ENCODE measurements at regions not wholly inside any gene's neighbourhood (a gene's known extent, or its start where the extent isn't known, plus 50 kb on each side); places are given as distances from the start of the nearest gene placed in this dataset.

GRCh38 chr20:39390186-39390585, 428.0 kb downstream of the DHX35 start:
- TF ChIP-seq EZH2phosphoT487 (IDR thresholded peaks at IDR 0.05; ENCODE audit: borderline replicate concordance) (no peak), CTCF (conservative IDR thresholded peaks at IDR 0.05; ENCODE audit: low read length) (no peak)
- Histone ChIP-seq H3K36me3 (ENCODE audit: insufficient read depth, low read length) (no peaks in the 10 kb centered on the region), H2AFZ (ENCODE audit: low read length) (no peak overlapping the region), H3K79me2 (ENCODE audit: insufficient read depth, low read length) (no peaks in the 10 kb centered on the region), H3F3A (ENCODE audit: low read depth) (no peaks in the 10 kb centered on the region), H3K27me3 (ENCODE audit: insufficient read depth, low read length, poor library complexity, severe bottlenecking) (no peaks in the 10 kb centered on the region), H3K4me1 (ENCODE audit: insufficient read depth, low read length, poor library complexity, severe bottlenecking) (no peaks in the 10 kb centered on the region), H3K9me2 (replicated peaks; ENCODE audit: low read depth, low read length) (no peaks in the 10 kb centered on the region), H3K9me3 (ENCODE audit: insufficient read depth, low read depth, low read length) (no peaks in the 10 kb centered on the region), H3K4me2 (ENCODE audit: low read depth, low read length, poor library complexity, severe bottlenecking) (no peak overlapping the region), H3K4me3 (ENCODE audit: low read length, poor library complexity, severe bottlenecking) (no peak overlapping the region), H4K20me1 (ENCODE audit: insufficient read depth, low read length, poor library complexity, severe bottlenecking) (no peaks in the 10 kb centered on the region), H3K9ac (ENCODE audit: low read depth, low read length, poor library complexity, severe bottlenecking) (no peak overlapping the region)

GRCh38 chr20:39381595-39381994, 419.5 kb downstream of the DHX35 start:
- Histone ChIP-seq H3K4me2 (ENCODE audit: low read depth, low read length, poor library complexity, severe bottlenecking) (no peak overlapping the region), H3K27me3 (ENCODE audit: insufficient read depth, low read length, poor library complexity, severe bottlenecking) (no peaks in the 10 kb centered on the region), H4K20me1 (ENCODE audit: insufficient read depth, low read length, poor library complexity, severe bottlenecking) (no peaks in the 10 kb centered on the region), H3K9me2 (replicated peaks; ENCODE audit: low read depth, low read length) (no peaks in the 10 kb centered on the region), H2AFZ (ENCODE audit: low read length) (no peak overlapping the region), H3K9me3 (ENCODE audit: insufficient read depth, low read depth, low read length) (no peaks in the 10 kb centered on the region), H3K4me1 (ENCODE audit: insufficient read depth, low read length, poor library complexity, severe bottlenecking) (no peaks in the 10 kb centered on the region), H3K9ac (ENCODE audit: low read depth, low read length, poor library complexity, severe bottlenecking) (no peak overlapping the region), H3K4me3 (ENCODE audit: low read length, poor library complexity, severe bottlenecking) (no peak overlapping the region), H3F3A (ENCODE audit: low read depth) (no peaks in the 10 kb centered on the region), H3K36me3 (ENCODE audit: insufficient read depth, low read length) (no peaks in the 10 kb centered on the region), H3K79me2 (ENCODE audit: insufficient read depth, low read length) (no peaks in the 10 kb centered on the region)
- no peak for TF ChIP-seq EZH2phosphoT487 (IDR thresholded peaks at IDR 0.05; ENCODE audit: borderline replicate concordance)
- no peak for TF ChIP-seq CTCF (conservative IDR thresholded peaks at IDR 0.05; ENCODE audit: low read length)

GRCh38 chr20:39378776-39379175, 416.6 kb downstream of the DHX35 start:
- no peak overlapping the region for H2AFZ ChIP-seq (ENCODE audit: low read length)
- H3K9ac ChIP-seq (ENCODE audit: low read depth, low read length, poor library complexity, severe bottlenecking), result no peak overlapping the region
- H3K9me3 ChIP-seq (ENCODE audit: insufficient read depth, low read depth, low read length), result no peaks in the 10 kb centered on the region
- H3K4me2 ChIP-seq (ENCODE audit: low read depth, low read length, poor library complexity, severe bottlenecking), result no peak overlapping the region
- H3K27me3 ChIP-seq (ENCODE audit: insufficient read depth, low read length, poor library complexity, severe bottlenecking), result no peaks in the 10 kb centered on the region
- H3F3A ChIP-seq (ENCODE audit: low read depth), result no peaks in the 10 kb centered on the region
- no peaks in the 10 kb centered on the region for H3K79me2 ChIP-seq (ENCODE audit: insufficient read depth, low read length)
- H3K9me2 ChIP-seq (replicated peaks; ENCODE audit: low read depth, low read length), result no peaks in the 10 kb centered on the region
- TF ChIP-seq EZH2phosphoT487 (IDR thresholded peaks at IDR 0.05; ENCODE audit: borderline replicate concordance), result no peak
- no peak overlapping the region for H3K4me3 ChIP-seq (ENCODE audit: low read length, poor library complexity, severe bottlenecking)
- H4K20me1 ChIP-seq (ENCODE audit: insufficient read depth, low read length, poor library complexity, severe bottlenecking), result no peaks in the 10 kb centered on the region
- no peaks in the 10 kb centered on the region for H3K4me1 ChIP-seq (ENCODE audit: insufficient read depth, low read length, poor library complexity, severe bottlenecking)
- no peaks in the 10 kb centered on the region for H3K36me3 ChIP-seq (ENCODE audit: insufficient read depth, low read length)

GRCh38 chr20:39376788-39377187, 414.6 kb downstream of the DHX35 start:
- TF ChIP-seq CTCF (conservative IDR thresholded peaks at IDR 0.05; ENCODE audit: low read length) (no peak), EZH2phosphoT487 (IDR thresholded peaks at IDR 0.05; ENCODE audit: borderline replicate concordance) (no peak)
- Histone ChIP-seq H3K4me3 (ENCODE audit: low read length, poor library complexity, severe bottlenecking) (no peak overlapping the region), H3F3A (ENCODE audit: low read depth) (no peaks in the 10 kb centered on the region), H3K27me3 (ENCODE audit: insufficient read depth, low read length, poor library complexity, severe bottlenecking) (no peaks in the 10 kb centered on the region), H3K4me1 (ENCODE audit: insufficient read depth, low read length, poor library complexity, severe bottlenecking) (no peaks in the 10 kb centered on the region), H3K9me3 (ENCODE audit: insufficient read depth, low read depth, low read length) (no peaks in the 10 kb centered on the region), H3K36me3 (ENCODE audit: insufficient read depth, low read length) (no peaks in the 10 kb centered on the region), H3K79me2 (ENCODE audit: insufficient read depth, low read length) (no peaks in the 10 kb centered on the region), H3K4me2 (ENCODE audit: low read depth, low read length, poor library complexity, severe bottlenecking) (no peak overlapping the region), H4K20me1 (ENCODE audit: insufficient read depth, low read length, poor library complexity, severe bottlenecking) (no peaks in the 10 kb centered on the region), H3K9me2 (replicated peaks; ENCODE audit: low read depth, low read length) (no peaks in the 10 kb centered on the region), H3K9ac (ENCODE audit: low read depth, low read length, poor library complexity, severe bottlenecking) (no peak overlapping the region), H2AFZ (ENCODE audit: low read length) (no peak overlapping the region)
